ENCODE measurements at regions not wholly inside any gene's neighbourhood (a gene's known extent, or its start where the extent isn't known, plus 50 kb on each side); places are given as distances from the start of the nearest gene placed in this dataset.
"Not testable (repeated sequence)": the region's sequence is repeated elsewhere in the genome, so short reads cannot be mapped to it uniquely, and the experiment has no call there.

DNA sequence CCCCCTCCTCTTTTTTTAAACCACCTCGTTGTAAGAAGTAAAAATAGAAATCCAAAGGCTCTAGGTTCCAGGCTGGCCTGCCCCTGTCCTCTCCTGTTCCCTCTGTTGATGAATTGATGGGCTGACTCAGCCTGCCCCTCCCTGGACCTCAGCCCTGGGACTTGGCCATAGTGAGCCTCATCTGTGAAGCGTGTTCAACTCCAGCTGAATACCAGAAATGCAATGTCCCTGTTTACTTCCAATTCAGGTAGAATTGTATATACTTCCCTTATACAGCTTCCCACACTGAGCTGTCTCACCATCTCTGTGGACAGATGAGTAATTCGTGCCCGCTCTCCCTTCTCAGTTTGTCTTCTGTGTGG, 161.9 kb upstream of the PABPC3 start:
- TF ChIP-seq, protein P1, sequence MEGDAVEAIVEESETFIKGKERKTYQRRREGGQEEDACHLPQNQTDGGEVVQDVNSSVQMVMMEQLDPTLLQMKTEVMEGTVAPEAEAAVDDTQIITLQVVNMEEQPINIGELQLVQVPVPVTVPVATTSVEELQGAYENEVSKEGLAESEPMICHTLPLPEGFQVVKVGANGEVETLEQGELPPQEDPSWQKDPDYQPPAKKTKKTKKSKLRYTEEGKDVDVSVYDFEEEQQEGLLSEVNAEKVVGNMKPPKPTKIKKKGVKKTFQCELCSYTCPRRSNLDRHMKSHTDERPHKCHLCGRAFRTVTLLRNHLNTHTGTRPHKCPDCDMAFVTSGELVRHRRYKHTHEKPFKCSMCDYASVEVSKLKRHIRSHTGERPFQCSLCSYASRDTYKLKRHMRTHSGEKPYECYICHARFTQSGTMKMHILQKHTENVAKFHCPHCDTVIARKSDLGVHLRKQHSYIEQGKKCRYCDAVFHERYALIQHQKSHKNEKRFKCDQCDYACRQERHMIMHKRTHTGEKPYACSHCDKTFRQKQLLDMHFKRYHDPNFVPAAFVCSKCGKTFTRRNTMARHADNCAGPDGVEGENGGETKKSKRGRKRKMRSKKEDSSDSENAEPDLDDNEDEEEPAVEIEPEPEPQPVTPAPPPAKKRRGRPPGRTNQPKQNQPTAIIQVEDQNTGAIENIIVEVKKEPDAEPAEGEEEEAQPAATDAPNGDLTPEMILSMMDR (IDR thresholded peaks at IDR 0.05; ENCODE audit: low read length): not testable (repeated sequence)
- not testable (repeated sequence) for TF ChIP-seq EZH2 (optimal IDR thresholded peaks at IDR 0.05; ENCODE audit: low read depth, low read length); EZH2phosphoT487 (IDR thresholded peaks at IDR 0.05; ENCODE audit: low read length)

Measured in MM.1S (cell line).